Inferior parietal cortex (tissue), 1 donor: ENCODE measurements at regions not wholly inside any gene's neighbourhood (a gene's known extent, or its start where the extent isn't known, plus 50 kb on each side); places are given as distances from the start of the nearest gene placed in this dataset.
"Not testable (repeated sequence)": the region's sequence is repeated elsewhere in the genome, so short reads cannot be mapped to it uniquely, and the experiment has no call there.

Experiments used
- DNase-seq: peaks from one replicate; pipeline ENCODE4 v3.0.0-alpha.2; 2016; ENCODE audit errors: extremely low spot score

DNA sequence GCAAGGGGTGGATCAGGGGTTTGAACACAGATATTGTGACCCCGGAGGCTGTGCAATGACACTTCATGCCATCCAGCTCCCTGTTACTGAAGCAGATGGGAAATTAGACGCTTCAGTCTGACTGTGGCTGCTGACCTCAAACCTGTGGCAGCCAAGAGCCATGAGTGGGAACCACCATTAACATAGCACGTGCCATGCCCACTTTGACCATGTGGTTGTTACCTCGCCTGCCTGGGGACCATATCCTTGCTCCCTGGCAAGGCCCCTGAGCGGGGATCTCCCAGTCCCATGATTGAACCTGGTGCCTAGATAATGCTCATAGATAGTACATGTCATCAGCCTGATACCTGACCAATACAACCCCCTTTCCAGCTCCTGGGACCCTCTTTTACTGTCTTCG is 68.9 kb downstream of the CYP26B1 start:
- no peak for DNase-seq

DNA sequence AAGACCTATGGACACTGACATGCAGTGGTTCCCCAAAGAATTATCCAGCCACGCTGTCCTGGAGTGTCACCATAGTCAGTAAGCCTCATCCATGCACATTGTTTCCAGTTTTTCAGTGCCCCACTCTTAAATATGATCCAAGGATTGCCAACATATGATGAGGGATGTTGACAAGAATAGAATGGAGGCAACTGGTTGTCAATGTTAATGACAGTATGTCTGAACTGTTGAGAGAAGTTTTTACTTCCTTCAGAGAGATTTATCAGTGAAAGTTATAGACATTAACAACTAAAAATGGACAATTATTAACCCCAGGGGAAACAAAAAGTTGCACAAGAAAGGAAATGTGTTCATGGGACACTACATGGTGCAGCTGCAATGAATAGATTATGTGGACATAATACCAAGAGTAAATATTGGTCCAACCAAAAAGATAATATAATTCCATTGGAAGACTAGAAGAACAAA is 69.9 kb downstream of the CYP26B1 start:
- DNase-seq, result no peak

DNA sequence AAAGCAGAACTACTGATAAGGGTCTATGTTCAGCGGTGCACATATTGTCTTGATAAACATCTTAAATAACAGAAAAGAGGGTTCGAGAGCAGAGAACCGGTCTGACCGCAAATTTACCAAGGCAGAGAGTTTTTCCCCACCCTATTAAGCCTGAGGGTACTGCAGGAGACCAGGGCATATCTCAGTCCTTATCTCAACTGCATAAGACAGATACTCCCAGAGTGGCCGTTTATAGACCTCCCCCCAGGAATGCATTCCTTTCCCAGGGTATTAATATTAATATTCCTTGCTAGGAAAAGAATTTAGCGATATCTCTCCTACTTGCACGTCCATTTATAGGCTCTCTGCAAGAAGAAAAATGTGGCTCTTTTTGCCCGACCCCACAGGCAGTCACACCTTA is 74.3 kb downstream of the CYP26B1 start:
- not testable (repeated sequence) for DNase-seq

DNA sequence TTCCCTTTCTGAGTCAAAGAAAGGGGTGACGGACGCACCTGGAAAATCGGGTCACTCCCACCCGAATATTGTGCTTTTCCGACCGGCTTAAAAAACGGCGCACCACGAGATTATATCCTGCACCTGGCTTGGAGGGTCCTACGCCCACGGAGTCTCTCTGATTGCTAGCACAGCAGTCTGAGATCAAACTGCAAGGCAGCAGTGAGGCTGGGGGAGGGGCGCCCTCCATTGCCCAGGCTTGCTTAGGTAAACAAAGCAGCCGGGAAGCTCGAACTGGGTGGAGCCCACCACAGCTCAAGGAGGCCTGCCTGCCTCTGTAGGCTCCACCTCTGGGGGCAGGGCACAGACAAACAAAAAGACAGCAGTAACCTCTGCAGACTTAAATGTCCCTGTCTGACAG is 83.5 kb downstream of the CYP26B1 start:
- not testable (repeated sequence) for DNase-seq

DNA sequence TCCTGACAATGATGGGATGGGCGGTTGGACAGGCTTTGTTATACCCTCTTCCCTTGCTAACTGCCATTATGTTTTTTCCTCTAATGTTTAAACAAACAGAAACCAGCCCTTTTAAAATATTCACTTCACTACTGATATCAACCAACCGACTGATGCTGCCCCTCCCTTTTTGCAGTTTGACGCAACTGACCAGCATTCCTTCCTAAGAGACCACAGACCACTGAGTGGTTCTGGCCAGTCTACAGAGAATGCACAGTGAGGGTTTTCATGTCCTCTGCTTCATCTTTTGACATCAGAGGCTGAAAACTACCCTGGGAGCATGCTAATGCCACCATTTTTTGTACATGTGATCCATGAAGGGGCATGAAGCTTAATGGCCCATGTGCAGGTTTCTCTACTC is 85.3 kb downstream of the CYP26B1 start:
- no peak for DNase-seq

DNA sequence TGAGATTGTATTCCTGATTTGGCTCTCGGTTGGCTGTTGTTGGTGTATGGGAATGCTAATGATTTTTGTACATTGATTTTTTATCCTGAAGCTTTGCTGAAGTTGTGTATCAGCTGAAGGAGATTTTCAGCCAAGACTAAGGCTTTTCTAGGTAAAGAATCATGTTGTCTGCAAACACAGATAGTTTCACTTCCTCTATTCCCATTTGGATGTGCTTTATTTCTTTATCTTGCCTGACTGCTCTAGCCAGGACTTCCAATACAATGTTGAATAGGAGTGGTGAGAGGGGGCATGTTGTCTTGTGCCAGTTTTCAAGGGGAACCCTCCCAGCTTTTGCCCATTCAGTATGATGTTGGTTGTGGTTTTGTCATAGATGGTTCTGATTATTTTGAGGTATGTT is 90.4 kb downstream of the CYP26B1 start:
- DNase-seq, result no peak

DNA sequence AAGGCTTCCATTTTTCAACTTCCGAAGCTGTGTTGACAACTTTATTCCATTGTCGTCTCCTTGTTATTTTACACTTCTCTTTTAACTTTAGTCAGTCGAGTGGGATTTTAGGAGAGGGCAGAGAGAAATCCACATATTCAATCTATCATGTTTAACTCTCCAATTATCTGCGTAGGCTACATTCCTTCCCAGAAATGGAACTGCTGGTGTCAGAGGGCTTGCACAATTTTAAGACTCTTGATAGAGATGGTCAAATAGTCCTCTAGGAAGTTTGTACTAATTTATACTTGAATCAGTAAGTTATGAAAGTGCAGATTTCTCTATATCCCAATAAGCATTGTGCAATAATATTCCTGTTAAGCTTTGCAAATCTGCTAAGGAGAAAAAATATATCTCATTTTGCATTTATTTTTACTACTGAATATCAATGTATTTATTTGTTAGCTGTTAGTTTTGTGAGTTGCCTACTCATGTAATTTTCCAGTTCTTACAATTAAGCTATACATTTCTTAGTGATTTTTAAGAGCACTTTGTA is 95.6 kb downstream of the CYP26B1 start:
- DNase-seq, result no peak

DNA sequence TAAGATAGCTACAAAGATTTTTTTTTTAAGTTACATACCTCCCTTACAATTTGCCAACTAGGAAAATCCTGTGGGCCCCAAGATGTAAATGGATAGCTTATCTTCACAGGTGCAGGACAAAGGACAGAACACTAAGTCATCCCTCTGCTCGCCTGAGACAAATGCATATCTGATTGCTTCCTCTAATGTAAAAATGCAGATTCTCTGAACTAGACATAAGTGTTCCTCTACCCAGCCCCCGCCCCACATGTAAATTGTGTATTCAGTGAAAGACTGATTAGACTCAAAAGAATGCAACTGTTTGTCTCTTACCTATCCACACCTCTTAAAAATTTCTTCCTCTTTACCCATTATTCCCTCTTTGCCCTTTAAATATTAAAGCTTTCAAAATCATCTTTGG is 96.5 kb downstream of the CYP26B1 start:
- DNase-seq, result no peak

DNA sequence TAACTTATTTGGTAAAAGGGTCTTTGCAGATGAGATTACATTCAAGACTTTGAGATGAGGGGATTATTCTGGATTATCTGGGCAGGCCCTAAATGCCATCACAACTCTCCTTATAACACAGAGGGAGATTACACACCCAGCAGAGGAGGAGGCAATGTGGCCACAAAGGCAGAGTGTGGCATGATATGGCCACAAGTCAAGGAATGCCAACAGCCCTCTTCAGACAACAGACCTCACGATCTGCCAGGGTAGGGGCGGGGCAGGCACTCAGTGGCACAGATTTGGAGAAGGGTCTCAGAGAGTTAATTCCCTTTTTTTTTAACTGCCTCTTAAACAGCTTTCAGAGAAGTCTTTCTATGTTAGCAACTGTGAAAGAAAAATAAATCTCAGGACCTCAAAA is 96.9 kb downstream of the CYP26B1 start:
- no peak for DNase-seq

DNA sequence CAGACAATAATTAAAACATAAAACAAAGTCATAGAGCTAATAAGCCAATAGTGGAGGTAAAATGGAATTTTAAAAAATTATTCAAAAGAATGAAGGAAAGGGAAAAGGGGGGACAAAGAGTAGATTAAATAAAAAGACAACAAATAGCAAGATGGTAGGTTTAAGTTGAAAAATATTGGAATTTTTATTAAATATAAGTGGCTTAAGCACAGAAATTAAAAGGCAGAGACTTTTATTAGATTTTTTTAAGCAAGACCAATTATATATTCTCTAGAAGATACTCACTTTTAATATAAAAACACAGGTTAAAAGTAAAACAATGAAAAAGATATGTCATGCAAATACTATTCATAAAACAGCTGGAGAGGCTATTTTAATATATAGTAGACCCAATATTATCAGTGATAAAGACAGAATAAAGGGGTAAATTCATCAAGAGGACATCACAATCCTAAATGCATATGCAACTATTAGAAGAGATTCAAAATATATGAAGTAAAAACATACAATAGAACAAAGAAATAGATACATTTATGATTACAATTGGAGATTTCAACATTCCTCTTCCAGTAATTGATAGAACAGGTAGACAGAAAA is 98.7 kb downstream of the CYP26B1 start:
- no peak for DNase-seq

DNA sequence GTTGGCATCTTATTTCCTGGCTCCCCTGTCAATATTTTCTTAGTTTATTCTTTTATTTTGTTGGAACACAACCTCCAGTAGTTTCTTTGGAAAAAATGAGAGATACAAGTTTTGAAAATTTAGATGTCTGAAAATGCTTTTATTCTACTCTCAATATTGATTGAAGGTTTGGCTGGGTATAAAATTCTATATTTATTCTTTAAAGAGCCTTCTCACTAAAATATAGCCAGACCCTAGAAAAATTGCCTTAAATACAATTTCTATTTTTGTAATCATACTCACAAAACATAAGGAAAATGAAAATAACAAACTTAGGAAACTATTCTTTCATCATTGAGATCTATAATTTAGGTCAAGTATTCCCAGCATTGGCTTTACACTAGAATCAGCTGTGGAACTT is 103.7 kb downstream of the CYP26B1 start:
- no peak for DNase-seq

DNA sequence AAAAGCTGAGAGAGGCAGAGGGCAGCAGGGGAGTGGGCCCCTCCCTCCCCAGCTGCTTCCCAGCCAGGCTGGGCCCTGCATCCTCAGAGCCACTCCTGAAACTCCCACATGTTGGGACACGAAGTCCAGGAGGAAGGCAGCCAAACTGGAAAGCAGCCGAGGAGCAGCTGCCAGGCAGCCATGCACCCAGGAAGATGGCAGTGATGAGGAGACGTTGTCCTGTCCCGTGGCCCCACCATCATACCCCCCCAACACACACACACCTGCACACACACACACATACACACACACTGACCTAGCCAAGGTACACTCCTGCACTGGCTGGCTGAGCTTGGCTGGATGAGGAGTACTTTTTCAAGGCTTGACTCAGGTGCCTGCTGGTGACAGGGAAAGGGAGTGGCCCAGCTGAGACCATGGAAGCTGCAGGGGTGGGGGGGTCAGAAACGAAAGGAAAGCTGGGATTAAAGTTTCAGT is 106.0 kb downstream of the CYP26B1 start:
- no peak for DNase-seq

DNA sequence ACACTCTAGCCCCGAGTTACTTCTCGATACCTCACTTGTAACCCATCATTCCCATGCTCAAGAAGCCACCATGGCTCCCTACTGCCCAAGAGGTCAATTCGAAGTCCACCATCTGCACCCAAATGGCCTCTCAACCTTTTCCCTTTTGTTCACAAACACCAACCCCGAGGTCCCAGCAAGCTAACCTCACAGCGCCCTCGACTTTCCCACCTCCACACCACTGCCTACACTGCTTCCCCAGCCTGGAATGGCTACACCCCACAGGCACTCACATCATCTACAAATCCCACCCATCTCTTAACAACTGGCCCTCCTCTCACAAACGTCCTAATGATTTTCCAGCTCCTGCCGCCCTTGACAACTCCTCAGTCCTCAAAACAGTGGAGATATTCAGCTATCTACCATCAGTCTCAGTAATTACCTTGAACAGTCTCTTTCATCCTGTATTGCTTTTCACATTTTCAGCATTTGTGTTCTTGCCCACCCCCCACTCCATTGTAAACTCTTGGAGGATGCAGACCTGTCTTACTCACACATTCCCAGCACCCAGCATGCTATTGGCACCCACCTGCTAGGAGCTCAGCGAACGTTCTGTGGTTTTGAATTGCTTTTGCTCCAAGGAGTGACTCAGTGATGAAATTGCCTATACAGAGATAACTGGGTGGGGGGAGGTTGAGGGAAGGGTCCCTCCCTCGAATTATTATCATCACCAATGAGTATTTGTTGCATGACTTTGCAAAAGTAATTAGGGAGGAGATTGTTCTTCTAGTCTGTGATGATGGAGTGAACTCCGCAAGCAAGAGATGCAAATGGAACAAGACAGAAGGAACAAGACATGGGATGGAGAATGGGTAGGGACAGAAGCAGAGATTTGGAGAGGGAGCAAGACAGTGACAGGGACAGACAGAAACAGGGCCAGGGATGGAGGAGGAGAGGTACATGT is 106.8 kb downstream of the CYP26B1 start:
- DNase-seq, result no peak

DNA sequence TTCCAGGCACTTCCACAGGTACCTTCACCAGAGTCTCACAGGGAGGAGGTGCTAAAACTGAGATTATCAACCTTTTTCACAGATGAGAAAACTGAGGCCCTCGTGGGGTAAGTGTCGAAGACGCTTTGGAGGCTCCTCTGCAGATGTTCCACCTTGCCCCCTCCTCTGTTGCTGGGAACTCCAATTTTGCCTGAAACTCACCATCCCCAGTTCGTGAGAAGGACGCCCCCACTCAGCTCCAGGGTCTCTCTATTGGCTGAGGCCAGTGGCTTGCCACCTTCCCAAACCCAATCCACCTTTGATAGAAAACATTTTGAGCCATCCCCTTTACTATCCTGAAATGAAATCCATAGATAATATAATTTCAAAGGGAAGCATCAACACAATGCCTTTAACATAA is 109.1 kb downstream of the CYP26B1 start:
- no peak for DNase-seq

DNA sequence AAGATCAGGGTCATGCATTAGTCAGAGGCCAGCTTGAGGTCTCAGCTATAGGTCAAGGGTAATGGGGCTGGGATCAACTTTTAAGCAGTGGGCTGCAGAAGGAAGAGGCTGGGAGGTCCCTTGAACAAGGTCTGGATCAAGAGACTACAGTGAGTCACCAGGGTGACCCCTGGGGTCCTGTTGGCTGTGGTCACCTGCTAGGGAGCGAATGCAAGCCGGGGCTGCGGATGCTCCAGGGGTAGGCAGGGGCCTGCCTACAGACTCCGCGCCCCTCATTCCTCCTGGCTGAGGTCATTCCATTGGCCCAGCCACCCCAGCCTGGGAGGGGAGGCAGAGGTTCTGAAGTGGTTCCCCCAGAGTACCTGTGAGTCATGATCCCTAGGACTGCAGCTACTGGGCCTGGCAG is 110.4 kb downstream of the CYP26B1 start:
- DNase-seq, result no peak

DNA sequence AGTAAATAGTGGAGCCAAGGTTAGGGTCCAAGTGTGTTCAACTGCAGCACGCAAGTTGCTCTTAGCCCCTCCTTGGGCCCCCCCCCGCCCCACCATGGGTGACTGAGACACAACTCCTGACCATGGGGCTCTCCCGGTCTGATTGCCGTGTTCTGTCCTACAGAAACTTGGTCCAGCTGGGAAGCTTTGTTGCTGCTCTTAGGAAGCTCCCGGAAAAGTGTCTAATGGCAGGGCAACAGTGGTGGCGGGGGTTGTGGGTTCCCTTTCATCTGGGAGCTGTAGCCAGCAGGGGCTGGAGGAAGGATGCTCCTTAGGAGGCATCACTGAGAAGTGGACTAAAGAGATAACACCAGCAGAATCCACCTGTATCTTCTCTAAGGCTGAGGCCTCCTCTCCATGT is 111.1 kb downstream of the CYP26B1 start:
- no peak for DNase-seq

DNA sequence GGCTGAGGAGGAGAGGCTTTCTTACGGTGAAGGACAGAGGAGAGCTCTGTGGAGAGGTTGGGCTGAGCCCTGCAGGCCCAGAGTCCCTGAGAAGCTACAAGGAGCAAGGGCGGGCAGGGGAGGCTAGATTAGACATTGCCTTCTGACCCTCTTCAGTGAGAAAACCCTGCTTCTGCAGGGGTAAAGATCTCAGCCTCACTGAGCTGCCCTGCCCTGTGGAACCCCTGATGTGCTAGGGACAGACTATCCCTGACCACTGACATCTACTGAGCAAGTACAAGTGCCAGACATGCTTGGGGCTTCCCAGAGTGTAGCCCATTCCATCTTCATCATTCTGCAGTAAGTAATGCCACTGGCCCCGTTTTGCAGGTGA is 111.5 kb downstream of the CYP26B1 start:
- no peak for DNase-seq

DNA sequence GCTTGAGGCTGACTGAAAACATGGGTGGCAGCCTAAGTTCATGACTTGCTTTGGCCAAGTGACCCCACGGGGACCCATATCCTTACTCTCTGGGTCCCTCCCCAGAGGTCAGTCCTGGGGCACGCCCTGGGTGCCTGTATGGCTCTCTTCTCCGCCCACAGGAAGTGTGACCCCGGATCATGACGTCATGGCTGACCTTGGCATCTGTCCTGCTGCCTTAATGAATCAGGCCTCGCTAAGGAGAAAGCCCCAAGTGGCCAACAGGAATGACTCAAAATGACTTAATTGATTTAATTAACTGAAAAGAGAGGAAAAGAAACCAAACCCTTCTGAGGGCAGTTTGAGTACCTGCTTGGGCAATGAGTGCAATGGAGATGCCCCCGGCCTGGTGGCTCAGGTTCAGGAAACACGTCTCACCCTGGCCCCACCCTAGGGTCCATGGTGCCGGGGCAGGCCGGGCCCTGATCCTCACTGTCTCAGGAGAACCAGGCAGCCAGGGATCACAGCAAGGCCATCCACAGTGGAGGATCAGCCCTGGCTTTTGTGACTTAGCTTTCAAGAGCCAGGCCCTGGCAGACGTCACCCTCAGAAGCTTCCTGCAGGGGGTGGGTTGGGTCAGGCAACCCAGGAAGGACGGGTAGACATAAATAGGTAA is 112.0 kb downstream of the CYP26B1 start:
- DNase-seq, result no peak

DNA sequence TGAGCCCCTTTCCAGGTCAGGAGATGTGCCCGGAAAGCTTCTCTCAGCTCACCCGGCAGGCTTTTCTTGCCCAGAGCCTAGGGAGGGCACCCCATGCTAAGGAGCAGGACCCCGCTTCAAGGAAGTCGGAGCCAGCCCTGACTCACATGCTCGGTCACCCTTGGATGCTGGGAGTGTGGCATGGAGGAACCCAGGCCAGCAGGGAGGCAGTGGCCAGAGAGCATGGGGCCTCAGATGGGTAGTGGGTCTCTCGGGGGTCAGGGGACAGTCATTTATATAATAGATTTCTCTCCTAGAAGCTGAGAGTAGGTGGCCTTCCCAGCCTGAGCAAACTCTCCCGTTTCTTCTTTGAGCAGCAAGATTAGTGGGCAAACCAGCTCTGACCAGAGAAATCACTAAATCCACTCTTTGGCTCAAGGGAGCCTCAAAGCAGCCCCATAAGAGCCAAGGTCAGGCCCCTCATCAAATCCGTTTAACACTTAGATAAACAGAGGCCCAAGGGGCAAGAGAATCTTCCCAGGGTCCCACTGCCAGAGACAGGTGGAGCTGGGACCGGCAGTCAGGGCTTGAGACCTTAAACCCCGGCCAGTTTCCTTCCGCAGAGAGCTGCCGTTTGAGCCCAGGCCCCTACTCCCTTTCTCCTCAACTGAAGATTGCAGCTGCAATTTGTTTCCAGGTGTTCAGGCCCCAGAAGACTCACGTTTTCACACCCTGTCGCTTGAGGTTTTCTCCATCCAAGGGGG is 113.1 kb downstream of the CYP26B1 start:
- DNase-seq, result no peak

DNA sequence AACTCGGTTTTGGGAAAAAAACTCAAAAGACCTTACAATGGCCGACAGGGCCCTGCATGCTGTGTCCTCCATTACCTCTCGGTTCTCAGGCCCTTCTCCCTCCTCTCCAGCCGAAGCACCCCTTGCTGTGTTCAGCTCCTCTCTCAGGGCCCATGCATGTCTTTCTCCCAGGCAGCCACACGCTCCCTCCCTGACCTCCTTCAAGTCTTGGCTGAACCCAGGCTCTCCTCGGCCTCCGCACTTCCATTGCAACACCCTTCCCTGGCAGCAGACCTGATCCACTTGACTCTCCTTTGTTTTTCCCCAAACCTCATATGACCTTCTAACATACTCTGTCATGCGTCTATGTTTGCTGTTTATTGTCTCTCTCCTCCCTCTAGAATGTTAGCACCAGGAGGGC is 114.0 kb downstream of the CYP26B1 start:
- no peak for DNase-seq

DNA sequence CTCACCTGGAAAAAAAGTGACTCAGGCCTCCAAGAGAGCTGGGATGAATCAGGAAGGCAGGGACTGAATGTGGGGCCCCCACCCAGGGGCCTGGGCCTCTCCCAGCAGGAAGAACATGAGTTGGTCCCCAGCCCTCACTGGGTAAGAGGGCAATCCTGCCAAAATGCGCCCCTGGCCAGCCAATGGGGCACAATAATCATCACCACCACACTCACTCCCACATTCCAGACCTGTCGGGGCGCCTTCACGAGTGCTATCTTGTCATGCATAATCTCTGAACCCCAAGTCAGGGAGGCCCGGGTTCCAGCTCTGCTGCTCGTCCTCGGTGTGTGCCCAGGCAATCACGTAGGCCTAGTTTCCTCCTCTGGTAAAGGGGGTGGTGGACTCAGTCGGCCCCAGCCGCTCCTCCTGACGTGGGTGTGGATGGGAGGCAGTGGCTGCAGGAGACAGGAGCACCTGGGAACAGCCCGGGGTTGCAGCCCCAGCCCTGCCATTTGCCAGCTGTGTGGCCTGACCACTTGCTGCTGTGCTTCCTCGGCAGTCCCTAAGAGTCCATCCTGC is 115.1 kb downstream of the CYP26B1 start:
- no peak for DNase-seq
